ENCODE measurements at regions not wholly inside any gene's neighbourhood (a gene's known extent, or its start where the extent isn't known, plus 50 kb on each side); places are given as distances from the start of the nearest gene placed in this dataset.

- TF ChIP-seq RAD21 (conservative IDR thresholded peaks at IDR 0.05 in 1 of 2, IDR thresholded peaks at IDR 0.05 in 1 of 2): no peak
- no peak for TF ChIP-seq RNF2 (IDR thresholded peaks at IDR 0.05; ENCODE audit: borderline replicate concordance, low read depth)
- no peak for TF ChIP-seq CTCF (IDR thresholded peaks at IDR 0.05)
- no peak for TF ChIP-seq REST (IDR thresholded peaks at IDR 0.05)
- no peak for TF ChIP-seq POLR2A (IDR thresholded peaks at IDR 0.05; ENCODE audit: low read length)
- no peak for TF ChIP-seq CHD2 (IDR thresholded peaks at IDR 0.05; ENCODE audit: low read length, partially characterized antibody)
- no peak for TF ChIP-seq MAZ (IDR thresholded peaks at IDR 0.05; ENCODE audit: borderline replicate concordance, low read depth, low read length)
- no peak for TF ChIP-seq CBX2 (IDR thresholded peaks at IDR 0.05; ENCODE audit: borderline replicate concordance, low read depth)
- no peak for TF ChIP-seq MAFK (IDR thresholded peaks at IDR 0.05; ENCODE audit: partially characterized antibody)
These were observed 560.8 kb downstream of the POM121L12 start for GRCh38 chr7:53596230-53596629.
